Breast epithelium (tissue), 4 donors: ENCODE measurements at regions not wholly inside any gene's neighbourhood (a gene's known extent, or its start where the extent isn't known, plus 50 kb on each side); places are given as distances from the start of the nearest gene placed in this dataset.

ENCODE experiments used
- DNase-seq, 2 donors: peaks; one replicate each; pipeline ENCODE4 v3.0.0-alpha.2; 2019; ENCODE audit warnings: low spot score in 2 of 2
- H3K27ac ChIP-seq, 2 donors: fragments of 200-600 bp; sonication (generic) in 1 of 2; one replicate each; pipeline ENCODE4 v1.5.1; 2016 to 2019; ENCODE audit warnings: mild to moderate bottlenecking in 1 of 2
- H3K27me3 ChIP-seq, 2 donors: fragments of 200-600 bp; sonication (generic) in 1 of 2; one replicate each; pipeline versions ENCODE4 v1.5.1 to v1.6.0; 2017 to 2019; ENCODE audit warnings: control low read depth in 1 of 2, mild to moderate bottlenecking in 1 of 2
- H3K36me3 ChIP-seq: fragments of 200-600 bp; one replicate; pipeline ENCODE4 v1.5.1; 2019
- H3K4me1 ChIP-seq, 2 donors: fragments of 200-600 bp; sonication (generic); one replicate each; pipeline ENCODE4 v1.5.1; 2016 to 2019; ENCODE audit warnings: control low read depth in 1 of 2
- H3K4me3 ChIP-seq, 3 donors: fragments of 200-600 bp; sonication (generic); 1 replicate in 2 of 3; 2 replicates in 1 of 3; pipeline ENCODE4 v1.5.1; 2016 to 2019; ENCODE audit warnings: mild to moderate bottlenecking in 3 of 3, moderate library complexity in 2 of 3
- H3K9me3 ChIP-seq, 2 donors: fragments of 200-600 bp; sonication (generic) in 1 of 2; one replicate each; pipeline ENCODE4 v1.5.1; 2016 to 2019; ENCODE audit warnings: control low read depth in 1 of 2
- CTCF ChIP-seq, 3 donors: fragments of 450-650 bp; IDR thresholded peaks; one replicate each; pipeline ENCODE4 v1.5.1; 2016 to 2017; ENCODE audit warnings: antibody characterized with exemption in 3 of 3, mild to moderate bottlenecking in 3 of 3, moderate library complexity in 3 of 3
- POLR2A ChIP-seq: fragments of 450-650 bp; IDR thresholded peaks from one replicate; pipeline ENCODE4 v1.6.1; 2016; ENCODE audit warnings: antibody characterized with exemption, mild to moderate bottlenecking, moderate library complexity
- POLR2AphosphoS5 ChIP-seq, 3 donors: sonication (generic); formaldehyde crosslinking; IDR thresholded peaks; one replicate each; pipeline ENCODE4 v1.6.1; 2017; ENCODE audit warnings: antibody characterized with exemption in 3 of 3
- intact Hi-C: fragments of 100-400 bp; cut with DNase I; formaldehyde crosslinking; loops from one replicate; pipeline ENCODE4 v1.15.1; 2023; ENCODE audit warnings: low total_unique reads

GRCh38 chr5:167616043-167616890, 675.2 kb upstream of the WWC1 start:
- no peak overlapping the region for H3K4me3 ChIP-seq
- H3K27me3 ChIP-seq = no peaks in the 10 kb centered on the region
- no peaks in the 10 kb centered on the region for H3K9me3 ChIP-seq
- no peak for DNase-seq
- TF ChIP-seq CTCF (IDR thresholded peaks at IDR 0.05) (no peak), POLR2AphosphoS5 (IDR thresholded peaks at IDR 0.05) (no peak), POLR2A (no peak)
- H3K27ac ChIP-seq = no peak overlapping the region
- intact Hi-C loops = no loop called here
- H3K4me1 ChIP-seq = no peaks in the 10 kb centered on the region
- H3K36me3 ChIP-seq = no peaks in the 10 kb centered on the region

GRCh38 chr5:167623354-167623753, 668.1 kb upstream of the WWC1 start:
- H3K36me3 ChIP-seq = no peaks in the 10 kb centered on the region
- H3K4me1 ChIP-seq = no peaks in the 10 kb centered on the region
- H3K27me3 ChIP-seq = no peaks in the 10 kb centered on the region
- H3K9me3 ChIP-seq = no peaks in the 10 kb centered on the region
- DNase-seq = no peak
- no peak overlapping the region for H3K27ac ChIP-seq
- H3K4me3 ChIP-seq = no peak overlapping the region
- intact Hi-C loops = no loop called here
- TF ChIP-seq CTCF (IDR thresholded peaks at IDR 0.05) (no peak), POLR2AphosphoS5 (IDR thresholded peaks at IDR 0.05) (no peak), POLR2A (no peak)

- no peak for TF ChIP-seq POLR2A
- TF ChIP-seq CTCF (IDR thresholded peaks at IDR 0.05) = no peak
- TF ChIP-seq POLR2AphosphoS5 (IDR thresholded peaks at IDR 0.05) = no peak
- no peak for DNase-seq
- intact Hi-C loops = no loop called here
- Histone ChIP-seq H3K4me3 (no peak overlapping the region), H3K9me3 (no peaks in the 10 kb centered on the region), H3K27ac (no peak overlapping the region), H3K4me1 (no peaks in the 10 kb centered on the region), H3K27me3 (no peaks in the 10 kb centered on the region), H3K36me3 (no peaks in the 10 kb centered on the region)
These were observed 667.4 kb upstream of the WWC1 start for GRCh38 chr5:167624053-167624452.

- H3K4me3 ChIP-seq = no peak overlapping the region
- no peak overlapping the region for H3K27ac ChIP-seq
- H3K27me3 ChIP-seq = no peaks in the 10 kb centered on the region
- H3K9me3 ChIP-seq = no peaks in the 10 kb centered on the region
- H3K4me1 ChIP-seq = no peaks in the 10 kb centered on the region
- TF ChIP-seq POLR2A (no peak), POLR2AphosphoS5 (IDR thresholded peaks at IDR 0.05) (no peak), CTCF (IDR thresholded peaks at IDR 0.05) (no peak)
- H3K36me3 ChIP-seq = no peaks in the 10 kb centered on the region
- no peak for DNase-seq
- intact Hi-C loops = no loop called here
These were observed 664.9 kb upstream of the WWC1 start for GRCh38 chr5:167626341-167627123.

- intact Hi-C loops = no loop called here
- no peaks in the 10 kb centered on the region for H3K9me3 ChIP-seq
- H3K4me1 ChIP-seq = no peaks in the 10 kb centered on the region
- H3K27ac ChIP-seq = no peak overlapping the region
- TF ChIP-seq CTCF (IDR thresholded peaks at IDR 0.05) (no peak), POLR2AphosphoS5 (IDR thresholded peaks at IDR 0.05) (no peak), POLR2A (no peak)
- H3K27me3 ChIP-seq = no peaks in the 10 kb centered on the region
- H3K4me3 ChIP-seq = no peak overlapping the region
- DNase-seq = no peak
- H3K36me3 ChIP-seq = no peaks in the 10 kb centered on the region
These were observed 661.8 kb upstream of the WWC1 start for GRCh38 chr5:167629634-167630033.
